ENCODE measurements at regions not wholly inside any gene's neighbourhood (a gene's known extent, or its start where the extent isn't known, plus 50 kb on each side); places are given as distances from the start of the nearest gene placed in this dataset.

GRCh38 chr1:174105086-174105485, 54.2 kb upstream of the RABGAP1L start:
- no peak for TF ChIP-seq CHD1 (IDR thresholded peaks at IDR 0.05; ENCODE audit: low read depth, low read length)
- no peak for TF ChIP-seq TAF1 (IDR thresholded peaks at IDR 0.05; ENCODE audit: low read depth, low read length)
- no peak for TF ChIP-seq CTCF (IDR thresholded peaks at IDR 0.05; ENCODE audit: control extremely low read depth in 1 of 3, insufficient read depth in 1 of 3, low read depth in 1 of 3, low read length in 3 of 3)
- no peak for TF ChIP-seq POLR2AphosphoS5 (IDR thresholded peaks at IDR 0.05; ENCODE audit: low read depth, low read length)
- no peak for TF ChIP-seq POLR2A (IDR thresholded peaks at IDR 0.05; ENCODE audit: control extremely low read depth in 1 of 2, low read depth in 2 of 2, low read length in 2 of 2)
- TF ChIP-seq JUN (IDR thresholded peaks at IDR 0.05; ENCODE audit: low read depth, low read length), result no peak
